ENCODE measurements at regions not wholly inside any gene's neighbourhood (a gene's known extent, or its start where the extent isn't known, plus 50 kb on each side); places are given as distances from the start of the nearest gene placed in this dataset.

GRCh38 chr13:105089858-105090643 lies 1445.4 kb downstream of the EFNB2 start:
- no peak overlapping the region for H3K4me3 ChIP-seq (ENCODE audit: extremely low read depth in 1 of 4, insufficient read depth in 2 of 4, low read depth in 3 of 4, low read length in 4 of 4)
- TF ChIP-seq SRF (IDR thresholded peaks at IDR 0.05; ENCODE audit: low read depth, low read length) (no peak), ATF2 (IDR thresholded peaks at IDR 0.05; ENCODE audit: low read length) (no peak), FOSL1 (IDR thresholded peaks at IDR 0.05; ENCODE audit: insufficient read depth, low read depth, low read length) (no peak), ATF3 (IDR thresholded peaks at IDR 0.05; ENCODE audit: insufficient read depth, low read depth, low read length) (no peak), POU5F1 (IDR thresholded peaks at IDR 0.05; ENCODE audit: low read depth, low read length) (no peak), SIX5 (IDR thresholded peaks at IDR 0.05; ENCODE audit: low read depth, low read length) (no peak), TAF1 (IDR thresholded peaks at IDR 0.05; ENCODE audit: low read depth, low read length) (no peak), EP300 (IDR thresholded peaks at IDR 0.05; ENCODE audit: borderline replicate concordance in 1 of 2, low read depth in 2 of 2, low read length in 2 of 2) (no peak), RBBP5 (IDR thresholded peaks at IDR 0.05; ENCODE audit: borderline replicate concordance, low read depth, low read length) (no peak), RFX5 (IDR thresholded peaks at IDR 0.05; ENCODE audit: borderline replicate concordance, low read depth, low read length) (no peak), BCL11A (IDR thresholded peaks at IDR 0.05; ENCODE audit: low read depth in 2 of 2, low read length in 2 of 2) (no peak)

More at GRCh38 chr13:105089858-105090643, 1445.4 kb downstream of the EFNB2 start:
- no peaks in the 10 kb centered on the region for H3K23me2 ChIP-seq (ENCODE audit: low read depth, low read length)
- H2AK5ac ChIP-seq (ENCODE audit: low read depth, low read length): no peak overlapping the region
- no peaks in the 10 kb centered on the region for H3K79me2 ChIP-seq (ENCODE audit: control insufficient read depth in 1 of 2, insufficient read depth in 2 of 2, low read length in 2 of 2)
- H3K56ac ChIP-seq (replicated peaks; ENCODE audit: insufficient read length, low read depth, low read length): no peak overlapping the region
- ChIA-PET CTCF (ENCODE audit: partially characterized antibody) (no interaction called here), POLR2A (ENCODE audit: partially characterized antibody) (no interaction called here)
- H3K36me3 ChIP-seq (ENCODE audit: control insufficient read depth in 2 of 4, insufficient read depth in 4 of 4, low read length in 3 of 4): no peaks in the 10 kb centered on the region
- no peak overlapping the region for H4K91ac ChIP-seq (replicated peaks; ENCODE audit: insufficient read length, low read length)
- no peak overlapping the region for H2BK5ac ChIP-seq (ENCODE audit: low read depth, low read length)
- H2BK15ac ChIP-seq (ENCODE audit: low read length): no peak overlapping the region
- no peak overlapping the region for H4K5ac ChIP-seq (ENCODE audit: insufficient read length, low read depth, low read length)
- no peak overlapping the region for H2AFZ ChIP-seq (ENCODE audit: low read length)
- no peak overlapping the region for H3K18ac ChIP-seq (ENCODE audit: extremely low read depth, low read length)
- FAIRE-seq (no peak), DNase-seq (ENCODE audit: low read depth in 1 of 2, low spot score in 2 of 2) (no peak)
- peaks cover 0 to 3% (median 1%) of the 10 kb centered on the region in 4 experiments; a peak in 2 of 7 replicates for H3K4me1 ChIP-seq (replicated peaks in 1 of 4; ENCODE audit: control insufficient read depth in 3 of 4, insufficient read depth in 4 of 4, low read length in 3 of 4)
- H2BK20ac ChIP-seq (ENCODE audit: low read length): no peak overlapping the region
- no peak overlapping the region for H3K4me2 ChIP-seq (ENCODE audit: insufficient read depth in 1 of 2, low read depth in 2 of 2, low read length in 2 of 2)
- no peak overlapping the region for H2BK120ac ChIP-seq (replicated peaks; ENCODE audit: low read depth, low read length)
- H3K9me3 ChIP-seq (ENCODE audit: insufficient read depth in 2 of 2, low read depth in 1 of 2, low read length in 1 of 2): no peaks in the 10 kb centered on the region
- H3K4ac ChIP-seq (replicated peaks; ENCODE audit: insufficient read length, low read depth, low read length): no peak overlapping the region
- no peaks in the 10 kb centered on the region for H3K27me3 ChIP-seq (replicated peaks in 1 of 4; ENCODE audit: control insufficient read depth in 3 of 4, extremely low read depth in 1 of 4, insufficient read depth in 3 of 4, low read length in 3 of 4)
- no peak overlapping the region for H3K14ac ChIP-seq (ENCODE audit: insufficient read length)
- no peak overlapping the region for H2BK12ac ChIP-seq (ENCODE audit: low read depth, low read length)
- H4K20me1 ChIP-seq (replicated peaks in 1 of 2; ENCODE audit: control insufficient read depth in 1 of 2, insufficient read depth in 2 of 2, low read length in 2 of 2): no peaks in the 10 kb centered on the region
- H3K27ac ChIP-seq (ENCODE audit: low read depth, low read length): no peak overlapping the region
- no peaks in the 10 kb centered on the region for H3K79me1 ChIP-seq (ENCODE audit: low read depth, low read length)
- no peak overlapping the region for H3K9ac ChIP-seq (replicated peaks in 1 of 4; ENCODE audit: extremely low read depth in 1 of 4, low read depth in 3 of 4, low read length in 3 of 4)
- no peak overlapping the region for H3K23ac ChIP-seq (ENCODE audit: insufficient read length)
- 68% methylated on average over 4 of the region's 4 CpGs; no CpG with 5 or more reads in 1 of the 2 experiments for WGBS, 2 experiments (ENCODE audit: extremely low coverage in 1 of 2, insufficient coverage in 1 of 2, insufficient read length in 1 of 2, insufficient replicate concordance in 2 of 2, low coverage in 1 of 2, low lambda C conversion rate in 2 of 2, missing lambda C conversion rate in 1 of 2)
- H4K8ac ChIP-seq (ENCODE audit: extremely low read depth, insufficient read depth, low read length): no peak overlapping the region
